Thyroid gland (tissue), 4 donors: ENCODE measurements at regions not wholly inside any gene's neighbourhood (a gene's known extent, or its start where the extent isn't known, plus 50 kb on each side); places are given as distances from the start of the nearest gene placed in this dataset.

Source experiments
- POLR2A ChIP-seq, 2 donors: fragments of 450-650 bp; IDR thresholded peaks; one replicate each; pipeline ENCODE4 v1.6.1; 2017; ENCODE audit warnings: antibody characterized with exemption in 2 of 2, mild to moderate bottlenecking in 2 of 2, moderate library complexity in 1 of 2
- TF ChIP-seq, protein P1 (sequence below), 6 experiments: fragments of 200-600 bp in 3 of 6; fragments of 450-650 bp in 3 of 6; sonication (generic) in 3 of 6; IDR thresholded peaks; one replicate each; pipeline ENCODE4 v1.5.1; 2016 to 2019; ENCODE audit warnings: antibody characterized with exemption in 6 of 6, mild to moderate bottlenecking in 2 of 6, inconsistent platforms in 1 of 6, moderate library complexity in 1 of 6

- TF ChIP-seq POLR2A (IDR thresholded peaks at IDR 0.05), result no peak
- TF ChIP-seq, protein P1, sequence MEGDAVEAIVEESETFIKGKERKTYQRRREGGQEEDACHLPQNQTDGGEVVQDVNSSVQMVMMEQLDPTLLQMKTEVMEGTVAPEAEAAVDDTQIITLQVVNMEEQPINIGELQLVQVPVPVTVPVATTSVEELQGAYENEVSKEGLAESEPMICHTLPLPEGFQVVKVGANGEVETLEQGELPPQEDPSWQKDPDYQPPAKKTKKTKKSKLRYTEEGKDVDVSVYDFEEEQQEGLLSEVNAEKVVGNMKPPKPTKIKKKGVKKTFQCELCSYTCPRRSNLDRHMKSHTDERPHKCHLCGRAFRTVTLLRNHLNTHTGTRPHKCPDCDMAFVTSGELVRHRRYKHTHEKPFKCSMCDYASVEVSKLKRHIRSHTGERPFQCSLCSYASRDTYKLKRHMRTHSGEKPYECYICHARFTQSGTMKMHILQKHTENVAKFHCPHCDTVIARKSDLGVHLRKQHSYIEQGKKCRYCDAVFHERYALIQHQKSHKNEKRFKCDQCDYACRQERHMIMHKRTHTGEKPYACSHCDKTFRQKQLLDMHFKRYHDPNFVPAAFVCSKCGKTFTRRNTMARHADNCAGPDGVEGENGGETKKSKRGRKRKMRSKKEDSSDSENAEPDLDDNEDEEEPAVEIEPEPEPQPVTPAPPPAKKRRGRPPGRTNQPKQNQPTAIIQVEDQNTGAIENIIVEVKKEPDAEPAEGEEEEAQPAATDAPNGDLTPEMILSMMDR (IDR thresholded peaks at IDR 0.05), result no peak
These were observed 155.5 kb downstream of the PTCSC3 start for GRCh38 chr14:36021030-36021422.
